GM18511 (cell line): ENCODE measurements at regions not wholly inside any gene's neighbourhood (a gene's known extent, or its start where the extent isn't known, plus 50 kb on each side); places are given as distances from the start of the nearest gene placed in this dataset.
A peak's percentile ranks its signal among the peaks of the same experiment; 100 is the strongest.

ENCODE experiments used
- ATAC-seq: cut with Tn5 transposase; IDR thresholded peaks from one replicate; pipeline ENCODE4 v1.9.1; 2021; ENCODE audit warnings: mild to moderate bottlenecking, moderate library complexity; ENCODE audit not compliant: unreplicated experiment

GRCh38 chr6:159487636-159488035 lies 205.4 kb downstream of the SOD2 start:
- ATAC-seq, result no peak

- no peak for ATAC-seq
These were observed 209.8 kb downstream of the SOD2 start for GRCh38 chr6:159483259-159483658.

- no peak for ATAC-seq
These were observed 211.1 kb downstream of the SOD2 start for GRCh38 chr6:159481897-159482296.

- no peak for ATAC-seq
These were observed 212.6 kb downstream of the SOD2 start for GRCh38 chr6:159480471-159480870.

GRCh38 chr6:159479146-159479545 lies 213.9 kb downstream of the SOD2 start:
- ATAC-seq, result no peak

- no peak for ATAC-seq
These were observed 219.4 kb downstream of the SOD2 start for GRCh38 chr6:159473475-159474263.

GRCh38 chr6:159470397-159470796 lies 222.6 kb downstream of the SOD2 start:
- no peak for ATAC-seq

- ATAC-seq, result no peak
These were observed 223.6 kb downstream of the SOD2 start for GRCh38 chr6:159469443-159469842.

GRCh38 chr6:159468994-159469393 lies 224.0 kb downstream of the SOD2 start:
- ATAC-seq, result no peak

GRCh38 chr6:159467473-159468041 lies 225.5 kb downstream of the SOD2 start:
- no peak for ATAC-seq

- no peak for ATAC-seq
These were observed 226.1 kb downstream of the SOD2 start for GRCh38 chr6:159466926-159467325.

GRCh38 chr6:159464816-159465215 lies 228.2 kb downstream of the SOD2 start:
- ATAC-seq, result no peak

- no peak for ATAC-seq
These were observed 229.8 kb downstream of the SOD2 start for GRCh38 chr6:159463119-159463829.

- ATAC-seq, result no peak
These were observed 230.6 kb downstream of the SOD2 start for GRCh38 chr6:159462431-159462830.

- ATAC-seq, result peak; percentile 86
These were observed 231.0 kb downstream of the SOD2 start for GRCh38 chr6:159461998-159462397.

GRCh38 chr6:159461266-159461665 lies 231.8 kb downstream of the SOD2 start:
- no peak for ATAC-seq

GRCh38 chr6:159460476-159460875 lies 232.6 kb downstream of the SOD2 start:
- no peak for ATAC-seq

- no peak for ATAC-seq
These were observed 236.7 kb downstream of the SOD2 start for GRCh38 chr6:159456349-159456748.

- ATAC-seq, result no peak
These were observed 237.3 kb downstream of the SOD2 start for GRCh38 chr6:159455700-159456274.

GRCh38 chr6:159450815-159451465 lies 242.1 kb downstream of the SOD2 start:
- ATAC-seq, result no peak

GRCh38 chr6:159446340-159446739 lies 246.7 kb downstream of the SOD2 start:
- ATAC-seq, result no peak
